Endothelial cell (in vitro differentiated cells): ENCODE measurements at regions not wholly inside any gene's neighbourhood (a gene's known extent, or its start where the extent isn't known, plus 50 kb on each side); places are given as distances from the start of the nearest gene placed in this dataset.

Experiments used
- DNase-seq: peaks from one replicate; pipeline ENCODE4 v3.0.0; 2021; ENCODE audit warnings: low spot score
- H3K27ac Mint-ChIP-seq: one replicate; pipeline ENCODE4 v1.8.0; 2021; ENCODE audit warnings: mixed read lengths, inconsistent platforms; ENCODE audit not compliant: unreplicated experiment
- H3K27me3 Mint-ChIP-seq: one replicate; pipeline ENCODE4 v1.8.0; 2021; ENCODE audit warnings: mild to moderate bottlenecking, moderate library complexity, mixed read lengths, inconsistent platforms; ENCODE audit not compliant: unreplicated experiment
- H3K36me3 Mint-ChIP-seq: one replicate; pipeline ENCODE4 v1.8.0; 2021; ENCODE audit warnings: mild to moderate bottlenecking, low read depth, mixed read lengths, inconsistent platforms; ENCODE audit not compliant: unreplicated experiment
- H3K4me1 Mint-ChIP-seq: one replicate; pipeline ENCODE4 v1.8.0; 2021; ENCODE audit warnings: mild to moderate bottlenecking, mixed read lengths, inconsistent platforms; ENCODE audit not compliant: unreplicated experiment
- H3K4me3 Mint-ChIP-seq: one replicate; pipeline ENCODE4 v1.8.0; 2021; ENCODE audit warnings: mild to moderate bottlenecking, mixed read lengths, inconsistent platforms; ENCODE audit not compliant: unreplicated experiment
- H3K9me3 Mint-ChIP-seq: one replicate; pipeline ENCODE4 v1.8.0; 2021; ENCODE audit warnings: mixed read lengths, inconsistent platforms; ENCODE audit not compliant: unreplicated experiment
- CTCF ChIP-seq: fragments of 200-600 bp; sonication (generic); IDR thresholded peaks from one replicate; pipeline ENCODE4 v1.5.0; 2021; ENCODE audit warnings: antibody characterized with exemption; ENCODE audit not compliant: unreplicated experiment

- DNase-seq = no peak
- TF ChIP-seq CTCF = no peak
- H3K4me3 Mint-ChIP-seq = no peak overlapping the region
These were observed 335.1 kb downstream of the SMARCA1 start for GRCh38 chrX:129188231-129188630.

GRCh38 chrX:129176710-129177109, 346.6 kb downstream of the SMARCA1 start:
- no peak for TF ChIP-seq CTCF
- Mint-ChIP-seq H3K9me3 (no peaks in the 10 kb centered on the region), H3K27me3 (no peaks in the 10 kb centered on the region), H3K27ac (no peak overlapping the region), H3K4me1 (no peaks in the 10 kb centered on the region), H3K36me3 (no peaks in the 10 kb centered on the region), H3K4me3 (no peak overlapping the region)
- no peak for DNase-seq

More at GRCh38 chrX:129188231-129188630, 335.1 kb downstream of the SMARCA1 start:
- Mint-ChIP-seq H3K27ac (no peak overlapping the region), H3K27me3 (no peaks in the 10 kb centered on the region), H3K4me1 (no peaks in the 10 kb centered on the region), H3K9me3 (no peaks in the 10 kb centered on the region), H3K36me3 (no peaks in the 10 kb centered on the region)

GRCh38 chrX:129161108-129161507, 362.2 kb downstream of the SMARCA1 start:
- no peak for DNase-seq
- no peaks in the 10 kb centered on the region for H3K27me3 Mint-ChIP-seq
- H3K4me1 Mint-ChIP-seq = no peaks in the 10 kb centered on the region
- H3K27ac Mint-ChIP-seq = no peak overlapping the region
- no peaks in the 10 kb centered on the region for H3K36me3 Mint-ChIP-seq
- no peaks in the 10 kb centered on the region for H3K9me3 Mint-ChIP-seq
- TF ChIP-seq CTCF = no peak
- H3K4me3 Mint-ChIP-seq = no peak overlapping the region

- H3K27me3 Mint-ChIP-seq = no peaks in the 10 kb centered on the region
- peaks cover 4% of the 10 kb centered on the region for H3K4me1 Mint-ChIP-seq
- no peak for TF ChIP-seq CTCF
These were observed 364.8 kb downstream of the SMARCA1 start for GRCh38 chrX:129158505-129158904.

GRCh38 chrX:129145840-129146272, 377.4 kb downstream of the SMARCA1 start:
- no peaks in the 10 kb centered on the region for H3K27me3 Mint-ChIP-seq
- H3K27ac Mint-ChIP-seq = no peak overlapping the region
- no peaks in the 10 kb centered on the region for H3K4me1 Mint-ChIP-seq
- DNase-seq = no peak
- no peak overlapping the region for H3K4me3 Mint-ChIP-seq
- no peaks in the 10 kb centered on the region for H3K36me3 Mint-ChIP-seq
- H3K9me3 Mint-ChIP-seq = no peaks in the 10 kb centered on the region
- no peak for TF ChIP-seq CTCF

More at GRCh38 chrX:129158505-129158904, 364.8 kb downstream of the SMARCA1 start:
- DNase-seq = no peak
- H3K27ac Mint-ChIP-seq = no peak overlapping the region
- H3K4me3 Mint-ChIP-seq = no peak overlapping the region
- no peaks in the 10 kb centered on the region for H3K36me3 Mint-ChIP-seq
- H3K9me3 Mint-ChIP-seq = no peaks in the 10 kb centered on the region
